HG03354 (cell line): ENCODE measurements at regions not wholly inside any gene's neighbourhood (a gene's known extent, or its start where the extent isn't known, plus 50 kb on each side); places are given as distances from the start of the nearest gene placed in this dataset.

Experiments
- ATAC-seq: cut with Tn5 transposase; IDR thresholded peaks from one replicate; pipeline ENCODE4 v1.9.1; 2021; ENCODE audit warnings: mild to moderate bottlenecking; ENCODE audit not compliant: unreplicated experiment, poor library complexity, severe bottlenecking

GRCh38 chr6:113565306-113565705 is 291.8 kb upstream of the MARCKS start:
- ATAC-seq: no peak

- no peak for ATAC-seq
These were observed 287.0 kb upstream of the MARCKS start for GRCh38 chr6:113570161-113570560.

GRCh38 chr6:113570641-113571040 is 286.5 kb upstream of the MARCKS start:
- no peak for ATAC-seq

GRCh38 chr6:113574147-113574546 is 283.0 kb upstream of the MARCKS start:
- no peak for ATAC-seq

- no peak for ATAC-seq
These were observed 280.8 kb upstream of the MARCKS start for GRCh38 chr6:113576310-113576709.

GRCh38 chr6:113578691-113579090 is 278.5 kb upstream of the MARCKS start:
- ATAC-seq: no peak

GRCh38 chr6:113584767-113585166 is 272.4 kb upstream of the MARCKS start:
- no peak for ATAC-seq

- no peak for ATAC-seq
These were observed 271.9 kb upstream of the MARCKS start for GRCh38 chr6:113585246-113585645.

- ATAC-seq: no peak
These were observed 270.6 kb upstream of the MARCKS start for GRCh38 chr6:113586413-113587077.

- ATAC-seq: no peak
These were observed 270.0 kb upstream of the MARCKS start for GRCh38 chr6:113587078-113587699.

GRCh38 chr6:113588646-113589045 is 268.5 kb upstream of the MARCKS start:
- no peak for ATAC-seq

- no peak for ATAC-seq
These were observed 265.0 kb upstream of the MARCKS start for GRCh38 chr6:113591896-113592827.

- ATAC-seq: no peak
These were observed 262.4 kb upstream of the MARCKS start for GRCh38 chr6:113594726-113595125.

GRCh38 chr6:113595911-113596376 is 261.2 kb upstream of the MARCKS start:
- ATAC-seq: no peak

- ATAC-seq: no peak
These were observed 260.5 kb upstream of the MARCKS start for GRCh38 chr6:113596387-113597230.

GRCh38 chr6:113597231-113597583 is 259.9 kb upstream of the MARCKS start:
- ATAC-seq: no peak

GRCh38 chr6:113598786-113599185 is 258.4 kb upstream of the MARCKS start:
- ATAC-seq: no peak

GRCh38 chr6:113599444-113599843 is 257.7 kb upstream of the MARCKS start:
- ATAC-seq: no peak

- ATAC-seq: no peak
These were observed 256.4 kb upstream of the MARCKS start for GRCh38 chr6:113600551-113601339.
